ENCODE measurements at regions not wholly inside any gene's neighbourhood (a gene's known extent, or its start where the extent isn't known, plus 50 kb on each side); places are given as distances from the start of the nearest gene placed in this dataset.
"Not testable (repeated sequence)": the region's sequence is repeated elsewhere in the genome, so short reads cannot be mapped to it uniquely, and the experiment has no call there.

DNA sequence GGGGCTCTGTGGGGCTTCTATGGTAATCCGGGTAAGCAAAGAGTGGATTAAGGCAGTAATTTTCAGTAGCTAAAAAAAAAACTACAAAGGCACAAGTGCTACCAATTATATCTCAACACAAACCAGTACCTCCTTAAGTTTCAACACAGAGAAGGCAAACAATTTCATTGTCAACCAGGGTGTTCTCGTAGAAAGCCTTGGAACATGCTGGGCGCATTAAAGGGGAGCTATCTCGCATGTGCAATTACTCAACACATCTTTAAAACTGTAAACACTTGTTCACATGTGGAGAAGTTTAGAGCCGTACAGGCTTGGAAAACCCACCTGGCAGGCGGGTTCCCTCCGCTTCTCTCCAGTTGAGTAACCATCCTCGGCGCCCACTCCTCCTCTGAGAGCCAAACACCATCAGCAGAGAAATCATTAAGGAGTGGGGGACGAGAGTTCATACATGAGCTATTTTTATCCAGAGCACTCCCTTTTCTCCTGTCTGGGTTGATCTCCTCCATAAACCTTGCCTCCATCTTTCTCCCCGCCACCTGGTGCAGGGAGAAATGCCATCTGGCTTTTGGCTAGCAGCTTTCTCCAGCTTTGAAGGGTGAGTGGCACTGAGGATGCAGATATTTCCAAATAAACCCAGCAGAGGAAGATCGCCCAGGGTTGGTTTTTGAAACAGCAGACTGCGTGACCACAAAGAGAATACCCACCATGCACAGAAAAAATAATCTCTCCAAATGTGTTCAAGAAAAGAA is 287.1 kb downstream of the WDR11 start:
- no peak for DNase-seq

DNA sequence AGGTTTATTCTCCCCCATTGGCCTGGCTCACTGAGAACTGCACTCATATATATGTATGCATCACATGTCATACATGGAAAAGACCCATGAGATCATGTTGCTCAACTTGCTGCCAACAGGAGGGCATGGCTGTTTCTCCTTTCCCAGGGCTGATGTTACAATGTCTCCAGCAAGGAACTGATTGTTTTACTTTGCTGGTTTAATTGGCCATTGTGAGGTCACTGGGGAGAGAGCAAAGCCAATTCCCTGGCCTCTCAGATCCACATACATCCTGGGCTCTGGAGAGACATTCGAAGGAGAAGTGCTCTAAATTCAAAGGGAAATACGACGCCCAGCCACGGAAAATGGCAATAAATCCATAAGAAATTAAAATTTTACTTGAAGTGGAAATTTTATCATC is 287.8 kb downstream of the WDR11 start:
- no peak for DNase-seq

DNA sequence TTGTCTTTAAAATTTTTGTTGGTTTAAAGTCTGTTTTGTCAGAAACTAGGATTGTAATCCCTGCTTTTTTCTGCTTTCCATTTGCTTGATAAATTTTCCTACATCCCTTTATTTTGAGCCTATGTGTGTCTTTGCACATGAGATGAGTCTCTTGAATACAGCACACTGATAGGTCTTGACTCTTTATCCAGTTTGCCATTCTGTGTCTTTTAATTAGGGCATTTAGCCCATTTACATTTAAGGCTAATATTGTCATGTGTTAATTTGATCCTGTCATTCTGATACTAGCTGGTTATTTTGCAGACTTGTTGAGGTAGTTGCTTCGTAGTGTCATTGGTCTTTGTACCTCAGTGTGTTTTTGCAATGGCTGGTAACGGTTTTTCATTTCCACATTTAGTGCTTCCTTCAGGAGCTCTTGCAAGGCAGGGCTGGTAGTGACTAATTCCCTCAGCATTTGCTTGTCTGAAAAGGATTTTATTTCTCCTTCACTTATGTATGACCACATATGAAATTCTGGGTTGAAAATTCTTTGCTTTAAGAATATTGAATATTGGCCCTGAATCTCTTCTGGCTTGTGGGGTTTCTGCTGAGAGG is 294.7 kb downstream of the WDR11 start:
- not testable (repeated sequence) for DNase-seq

DNA sequence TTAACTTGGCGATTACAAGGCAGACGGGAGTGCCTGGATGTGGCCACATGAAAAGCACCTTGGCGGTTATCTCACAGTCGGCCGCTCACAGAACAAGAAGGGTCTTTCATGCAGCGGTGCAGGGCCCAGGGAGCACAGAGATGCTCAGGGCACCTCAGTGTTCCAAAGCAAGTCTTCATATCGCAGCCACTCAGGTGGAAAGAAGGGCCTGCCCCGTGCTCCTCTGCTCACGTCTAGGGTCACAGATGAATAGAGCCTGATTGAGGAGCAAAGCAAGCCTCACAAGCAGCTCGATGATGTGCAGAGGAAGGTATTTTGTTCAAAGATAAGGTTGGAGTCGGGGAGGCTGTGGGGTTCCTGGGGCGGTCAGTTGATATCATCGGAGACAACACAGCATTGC is 297.8 kb downstream of the WDR11 start:
- no peak for DNase-seq

DNA sequence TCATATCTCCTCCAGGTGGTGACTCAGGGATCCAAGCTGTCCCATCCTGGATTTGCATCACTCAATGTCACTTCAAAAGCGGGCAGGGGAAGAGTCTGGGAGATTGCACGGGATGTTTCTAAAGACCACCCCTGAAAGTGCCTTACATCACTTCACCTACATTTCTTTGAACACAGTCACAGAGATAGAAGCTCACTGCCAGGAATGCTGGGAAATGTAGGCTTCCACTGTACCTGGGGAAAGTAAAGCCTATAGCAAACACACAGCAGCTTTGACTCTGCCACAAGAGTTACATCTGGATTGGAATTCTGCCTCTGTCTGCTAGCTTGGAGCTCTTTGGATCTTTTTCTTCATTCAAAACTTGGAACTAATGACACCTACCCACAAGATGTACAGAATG is 300.9 kb downstream of the WDR11 start:
- DNase-seq = no peak

DNA sequence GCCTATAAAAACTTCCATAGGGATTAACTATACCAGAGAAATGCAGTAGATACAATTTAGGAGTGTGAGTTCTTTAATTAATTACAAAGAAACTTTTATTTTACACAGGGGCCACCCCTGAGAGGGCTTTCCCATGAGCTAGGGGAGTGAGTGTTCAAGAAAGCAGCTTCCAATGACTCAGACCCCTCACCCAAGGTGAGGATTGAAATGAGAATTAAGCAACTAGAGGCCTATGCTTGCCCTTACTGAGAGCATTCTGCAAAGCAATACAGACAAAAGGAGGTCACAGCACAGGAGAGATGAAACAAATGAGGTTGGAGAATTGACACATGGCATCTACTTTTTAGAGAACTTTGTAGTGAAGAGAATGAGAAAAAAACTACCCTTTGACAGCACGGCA is 301.8 kb downstream of the WDR11 start:
- DNase-seq = no peak

DNA sequence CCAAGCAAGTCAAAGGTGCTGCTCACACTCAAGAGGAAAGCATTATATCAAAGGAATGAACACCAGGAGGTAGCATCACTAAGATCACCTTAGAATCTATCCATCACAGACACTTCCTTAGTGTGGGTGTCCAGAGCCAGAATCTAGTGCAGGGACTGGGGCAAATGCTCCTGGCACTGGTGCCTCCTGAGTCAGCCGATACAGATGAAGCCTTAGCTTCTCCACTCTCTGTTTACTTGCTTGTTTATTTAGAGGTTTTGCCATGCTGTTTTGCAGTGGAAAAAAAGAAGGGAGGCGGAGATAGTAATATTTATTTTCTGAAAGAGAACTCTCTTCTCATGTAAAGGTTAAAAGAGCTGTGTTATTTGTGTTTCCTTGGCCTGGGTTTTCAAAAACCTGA is 303.1 kb downstream of the WDR11 start:
- no peak for DNase-seq

DNA sequence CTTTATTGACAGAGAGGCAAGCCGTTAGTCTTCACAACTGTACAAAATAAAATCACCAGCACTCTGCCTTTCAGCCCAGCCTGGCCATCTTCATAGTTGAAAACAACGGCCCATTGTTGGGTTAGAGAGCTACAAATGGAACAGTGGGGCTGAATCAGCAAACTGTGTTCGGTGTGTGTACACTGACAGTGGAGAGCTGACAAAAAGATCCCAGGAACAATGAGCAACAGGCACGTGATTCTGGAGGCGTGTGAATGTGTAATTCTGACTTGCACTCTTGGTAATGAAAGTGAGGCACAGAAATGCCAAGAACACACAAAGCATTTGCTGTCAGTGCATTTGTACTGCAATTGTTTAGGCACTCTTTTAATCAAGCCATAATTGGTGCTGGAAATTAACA is 303.7 kb downstream of the WDR11 start:
- no peak for DNase-seq

DNA sequence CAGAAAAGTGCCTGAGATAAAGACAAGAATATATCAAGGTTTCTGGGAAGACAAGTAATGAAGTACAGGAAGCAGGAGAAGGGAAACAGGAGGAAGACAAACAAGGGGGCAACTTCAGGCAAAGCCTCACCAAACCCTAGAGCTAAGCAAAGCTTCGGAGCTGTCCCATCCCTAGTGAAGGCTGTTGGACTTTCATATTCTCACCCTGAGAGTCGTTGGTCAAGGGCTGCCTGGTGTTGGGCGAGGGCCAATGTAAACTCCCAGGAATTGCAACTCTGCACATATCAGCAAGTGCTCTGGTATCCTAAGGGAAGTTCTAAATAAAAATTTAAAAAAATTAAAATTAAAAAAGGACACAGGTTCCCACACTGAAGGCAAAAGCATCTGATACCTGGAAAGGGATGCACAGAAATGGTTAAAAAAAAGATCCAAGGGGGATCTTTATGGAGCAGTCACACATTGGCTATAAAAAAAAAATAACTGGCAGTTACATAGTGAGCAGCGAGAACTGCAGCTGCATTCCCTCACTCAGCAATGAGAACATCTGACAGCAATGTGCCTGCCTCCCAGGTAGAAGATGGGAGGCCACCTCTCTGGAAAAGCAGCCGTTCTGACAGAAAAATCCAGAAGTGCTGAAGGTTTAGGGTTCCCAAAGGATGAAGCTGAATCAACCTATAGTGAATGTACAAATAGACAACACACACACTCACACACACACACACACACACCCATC is 304.7 kb downstream of the WDR11 start:
- no peak for DNase-seq

DNA sequence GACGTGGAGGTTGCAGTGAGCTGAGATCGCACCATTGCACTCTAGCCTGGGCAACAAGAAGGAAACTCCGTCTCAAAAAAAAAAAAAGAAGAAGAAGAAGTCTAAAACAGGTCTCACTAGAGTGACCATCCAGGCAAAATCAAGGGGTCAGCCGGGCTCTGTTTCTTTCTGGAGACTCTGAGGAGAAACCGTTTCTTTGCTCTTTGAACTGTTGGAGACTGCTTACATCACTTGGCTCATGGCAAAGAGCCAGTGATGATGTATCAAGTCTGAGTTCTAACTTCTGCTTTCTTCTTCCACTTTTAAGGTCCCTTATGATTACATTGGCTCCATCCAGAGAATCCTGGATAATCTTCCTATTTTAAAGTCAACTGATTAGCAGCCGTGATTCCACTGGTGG is 306.8 kb downstream of the WDR11 start:
- DNase-seq = no peak

DNA sequence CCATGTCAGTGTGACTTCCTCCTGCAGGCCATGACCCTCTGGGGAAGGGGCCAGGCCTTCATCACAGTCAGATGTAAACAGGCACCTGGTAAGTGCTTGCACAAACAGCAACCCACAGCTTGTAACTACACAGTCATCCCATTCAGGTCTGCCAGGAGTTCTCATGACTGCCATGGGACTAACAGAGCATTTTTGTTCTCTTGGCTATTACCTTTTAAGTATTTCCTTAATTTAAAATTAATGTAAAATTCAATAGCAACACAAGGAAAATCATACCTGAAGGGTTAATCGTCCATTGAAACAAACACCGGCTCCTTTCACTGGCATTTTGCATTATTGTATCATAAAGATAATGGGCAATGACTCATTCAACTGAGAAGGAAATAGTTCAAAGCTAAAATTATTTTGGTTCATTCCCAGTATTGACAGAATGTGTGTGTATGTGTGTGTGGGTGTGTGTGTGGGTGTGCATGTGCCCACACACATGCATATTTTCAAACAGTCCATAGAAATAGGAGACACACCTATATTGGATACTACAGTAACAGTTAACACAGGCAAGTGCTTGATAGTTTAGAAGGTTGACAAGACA is 307.9 kb downstream of the WDR11 start:
- no peak for DNase-seq

DNA sequence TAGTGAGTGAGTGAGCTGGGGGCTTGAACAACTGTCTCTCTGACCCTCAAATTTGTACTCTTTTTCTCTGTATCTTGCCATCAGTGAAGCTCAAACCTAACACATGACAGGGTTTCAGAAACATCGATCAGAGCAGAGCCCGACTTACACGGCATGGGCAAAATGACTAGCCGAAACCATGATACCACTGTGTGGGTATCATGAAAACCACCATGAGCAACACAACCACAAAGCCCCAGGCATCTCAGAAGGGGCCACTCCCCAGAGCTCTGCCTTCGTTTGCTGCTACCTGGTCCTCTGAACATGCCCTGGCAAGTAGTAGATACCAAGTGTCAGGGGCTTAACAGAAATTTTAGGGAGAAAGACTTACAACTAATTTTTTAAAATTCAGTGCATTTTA is 308.5 kb downstream of the WDR11 start:
- DNase-seq = no peak

DNA sequence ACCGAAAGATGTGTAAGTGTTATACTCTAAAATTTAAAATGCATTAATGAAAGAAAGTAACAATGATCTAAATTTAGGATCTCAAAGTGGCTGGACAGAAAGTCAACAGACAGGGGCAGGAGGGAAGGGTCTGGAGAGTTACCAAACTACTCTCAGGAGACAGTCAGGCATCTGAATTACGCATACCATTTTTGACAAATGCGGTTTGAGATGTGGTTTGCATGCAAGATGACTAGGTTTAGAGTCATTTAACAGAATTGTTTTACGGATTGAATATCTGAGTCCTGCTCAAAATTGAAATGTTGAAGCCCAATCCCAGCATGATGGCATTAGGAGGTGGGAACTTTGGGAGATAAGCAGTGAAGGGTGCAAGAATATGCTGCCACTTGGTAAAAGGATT is 314.1 kb downstream of the WDR11 start:
- DNase-seq = no peak

DNA sequence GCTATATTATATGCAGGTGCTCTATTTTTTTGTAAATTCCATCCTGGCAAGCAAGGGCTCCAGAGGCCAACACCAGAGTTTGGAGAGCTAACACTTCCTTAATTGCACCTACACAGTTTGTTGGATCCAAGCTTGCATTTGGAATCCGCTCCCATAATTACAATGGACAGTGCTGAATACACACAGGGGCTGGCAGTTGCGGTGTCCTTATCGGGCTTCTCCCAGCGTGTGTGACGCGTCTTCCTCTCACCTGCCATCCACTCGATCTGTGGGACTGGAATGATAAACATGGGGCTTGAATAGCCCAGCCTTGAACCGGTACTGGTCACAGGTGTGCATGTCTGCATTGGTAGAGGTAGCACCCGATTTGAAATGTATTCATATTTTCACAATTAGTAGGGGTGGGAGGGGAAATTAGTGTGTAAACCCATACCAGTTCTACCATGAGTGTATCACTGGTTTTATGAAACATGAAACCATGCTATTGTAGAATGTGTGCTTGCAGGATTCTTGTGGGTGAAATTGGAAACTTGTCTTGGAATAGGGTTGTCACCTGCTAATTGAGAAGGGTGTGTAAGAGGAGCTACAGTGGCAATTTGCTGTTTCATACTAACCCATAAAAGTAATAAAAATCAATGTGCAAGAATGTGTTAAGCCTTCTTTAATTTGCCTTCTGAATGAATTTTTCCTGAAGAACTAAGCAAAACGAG is 316.5 kb downstream of the WDR11 start:
- DNase-seq = no peak

DNA sequence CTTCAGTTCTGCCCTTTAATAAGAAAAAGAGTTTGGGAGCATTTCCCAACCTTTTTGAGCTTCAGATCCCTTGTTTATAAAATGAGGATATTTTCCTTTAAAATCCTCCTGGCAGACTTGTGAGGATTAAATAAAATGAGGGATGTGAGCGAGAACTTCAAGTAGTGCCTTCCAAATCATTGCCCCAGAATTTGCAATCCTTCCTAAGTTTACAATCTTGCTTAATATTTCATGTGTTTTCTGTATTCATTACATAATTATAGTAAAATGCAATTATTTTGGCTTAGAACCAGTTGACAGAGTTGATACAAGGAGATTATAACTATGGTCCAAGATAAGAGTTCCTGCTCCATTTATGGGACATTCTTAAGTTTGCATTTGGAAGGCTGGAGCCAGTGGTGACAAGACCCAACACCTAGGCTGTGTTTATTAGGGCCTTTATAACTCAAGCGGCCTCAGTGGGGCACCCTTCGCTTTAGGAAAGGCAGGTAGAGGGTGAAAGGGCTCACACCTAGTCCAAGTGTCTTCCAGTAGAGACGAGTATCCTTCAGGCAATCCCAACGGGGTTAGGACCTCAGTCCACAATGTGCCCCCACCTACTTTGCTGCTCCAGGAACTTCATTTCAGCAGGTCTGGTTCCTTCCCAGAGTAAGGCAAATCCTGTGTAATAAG is 317.5 kb downstream of the WDR11 start:
- no peak for DNase-seq

DNA sequence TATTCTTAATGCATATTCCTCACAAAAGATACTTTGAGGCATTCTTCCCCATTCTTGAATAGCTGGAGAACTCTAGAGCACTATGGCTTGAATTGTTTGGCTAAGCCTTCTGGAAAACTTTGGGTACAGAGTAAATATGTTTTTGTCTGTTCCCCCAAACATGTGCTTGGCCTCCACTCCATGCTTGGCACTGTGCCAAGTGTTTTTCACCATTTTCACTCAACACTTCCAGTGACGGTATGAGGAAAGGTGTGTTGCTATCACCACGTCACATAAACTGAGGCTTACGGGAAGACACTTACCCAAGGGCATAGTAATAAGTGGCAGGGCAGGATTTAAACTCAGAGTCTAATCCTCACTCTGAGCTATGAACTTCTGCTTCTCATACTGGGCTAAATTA is 318.2 kb downstream of the WDR11 start:
- DNase-seq = no peak

DNA sequence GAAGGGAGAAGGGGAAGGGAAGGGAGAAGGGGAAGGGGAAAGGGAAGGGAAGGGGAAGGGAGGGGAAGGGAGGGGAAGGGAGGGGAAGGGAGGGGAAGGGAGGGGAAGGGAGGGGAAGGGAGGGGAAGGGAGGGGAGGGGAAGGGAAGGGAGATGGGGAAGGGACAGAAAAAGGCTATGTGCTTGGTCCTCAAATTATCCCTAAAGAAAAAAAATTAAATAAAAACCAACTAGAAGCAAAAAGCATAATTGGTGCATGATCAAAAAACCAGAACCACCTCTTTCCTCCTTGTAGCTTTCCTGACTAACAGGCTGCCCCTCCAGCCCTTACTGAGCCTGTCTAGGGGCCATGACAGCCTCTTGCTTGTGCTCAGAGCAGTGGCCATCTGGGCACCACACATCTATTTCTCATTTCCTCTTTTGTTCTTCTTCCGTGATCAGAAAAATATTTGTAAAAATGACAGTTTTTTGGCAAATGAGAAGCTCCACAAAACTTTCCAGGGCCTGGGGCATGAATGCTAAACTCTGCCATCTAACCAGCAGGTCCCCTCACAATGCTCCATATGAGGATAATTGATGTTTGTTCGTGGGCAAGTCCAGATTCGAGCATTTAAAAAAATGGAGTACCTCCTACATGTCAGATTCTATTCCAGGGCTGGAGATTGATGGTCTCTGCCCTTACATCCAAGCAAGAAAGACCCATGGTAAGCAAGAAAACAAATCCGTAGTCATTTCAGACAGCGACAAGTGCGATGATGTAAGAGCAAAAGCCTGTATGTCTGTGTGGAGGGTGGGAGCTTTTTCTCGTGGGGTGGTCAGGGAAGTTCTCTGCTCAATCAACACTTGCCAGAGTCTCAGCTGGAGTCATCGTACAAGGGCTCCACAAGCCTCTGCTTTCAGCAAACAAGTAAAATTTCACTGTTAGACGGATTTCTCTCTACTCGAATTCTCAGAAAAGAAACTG is 320.9 kb downstream of the WDR11 start:
- no peak for DNase-seq

DNA sequence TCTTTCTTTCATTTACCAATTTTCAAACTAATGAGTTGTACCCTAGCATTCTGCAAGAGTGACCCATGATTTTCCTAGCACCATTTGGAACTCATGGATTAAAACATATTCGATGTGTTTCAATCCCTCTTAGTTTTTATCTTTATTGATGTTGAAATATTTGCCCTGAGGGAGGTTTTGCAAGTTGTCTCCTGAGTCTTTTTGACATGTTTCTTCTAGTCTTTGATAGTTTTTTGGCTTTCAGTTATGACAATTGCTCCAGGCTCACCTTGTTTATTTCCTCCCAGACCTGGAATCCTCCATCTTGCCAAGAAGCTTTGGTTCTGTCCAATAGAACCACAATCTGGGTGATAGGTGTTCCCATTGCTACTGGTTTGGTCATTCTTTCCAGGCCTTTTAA is 327.8 kb downstream of the WDR11 start:
- DNase-seq = no peak

DNA sequence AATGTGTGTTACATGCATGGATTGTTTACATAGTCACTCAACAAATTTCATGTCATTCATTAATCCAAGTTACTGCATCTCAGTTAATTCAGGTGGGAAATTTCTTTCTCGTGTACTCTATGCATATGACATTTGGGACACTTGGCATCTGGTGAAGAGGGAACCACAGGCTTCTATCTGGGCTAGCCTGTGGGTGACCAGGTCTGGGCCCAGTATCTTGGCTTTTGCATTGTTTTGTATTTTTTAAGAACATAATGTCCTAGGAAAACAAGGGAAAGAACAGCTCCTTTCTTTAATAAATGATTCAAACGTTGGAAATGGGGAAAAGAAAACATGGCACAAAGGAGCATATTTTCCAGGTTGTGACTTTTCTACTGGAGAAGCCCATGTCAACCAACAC is 331.1 kb downstream of the WDR11 start:
- no peak for DNase-seq

DNA sequence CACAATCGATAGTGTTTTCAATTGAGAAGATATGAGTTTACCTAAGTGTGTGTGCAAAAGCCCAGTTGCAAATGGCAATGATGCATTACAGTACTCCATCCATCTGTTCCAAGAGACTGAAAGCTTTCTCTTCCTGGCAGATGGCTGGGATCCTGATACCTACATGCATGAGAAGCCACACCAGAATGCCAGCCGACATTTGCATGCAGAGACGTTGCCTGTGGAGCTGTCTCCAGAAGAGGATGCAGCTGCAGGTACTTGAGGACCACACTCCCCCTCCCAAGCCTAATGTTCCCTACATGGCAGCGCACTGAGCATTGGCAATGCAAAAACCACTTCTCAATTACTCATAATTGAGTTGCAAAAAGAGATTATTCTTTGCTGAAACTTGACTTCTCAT is 332.1 kb downstream of the WDR11 start:
- no peak for DNase-seq

DNA sequence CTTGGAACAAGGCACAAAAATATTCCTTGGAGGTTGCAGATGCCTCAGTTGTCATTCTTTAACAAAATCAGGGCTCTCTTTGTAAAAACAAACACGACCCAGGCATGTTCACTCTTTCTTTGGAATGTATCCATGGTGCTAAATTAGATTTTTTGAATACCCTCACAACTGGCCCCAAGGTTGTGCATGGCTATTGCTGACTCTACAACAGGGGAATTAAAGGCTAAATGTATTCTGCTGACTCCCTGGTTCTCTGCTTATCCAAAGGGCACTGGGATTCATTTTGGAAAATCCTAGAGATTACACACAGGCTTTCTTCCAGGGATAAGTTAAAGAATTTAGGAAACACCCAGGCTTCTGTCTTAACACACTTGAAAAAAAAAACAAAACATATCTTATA is 332.5 kb downstream of the WDR11 start:
- no peak for DNase-seq

All from CD4-positive, alpha-beta T cell treated with Interleukin-6 for 4 hours (primary cell).